Activated CD4-positive, alpha-beta T cell treated with anti-CD3 and anti-CD28 coated beads, Interleukin-10, Interleukin-2, amounts not matched to agents 100 ng/mL and 50 ng/mL, durations not matched to agents 16 hours and 8 hours (primary cell): ENCODE measurements at regions not wholly inside any gene's neighbourhood (a gene's known extent, or its start where the extent isn't known, plus 50 kb on each side); places are given as distances from the start of the nearest gene placed in this dataset.
"Not testable (repeated sequence)": the region's sequence is repeated elsewhere in the genome, so short reads cannot be mapped to it uniquely, and the experiment has no call there.

Experiments
- DNase-seq: peaks from one replicate; pipeline ENCODE4 v3.0.0-alpha.2; 2020

- DNase-seq = no peak
Measured at GRCh38 chr13:64083811-64084210, 2668.2 kb upstream of the PCDH20 start.

DNA sequence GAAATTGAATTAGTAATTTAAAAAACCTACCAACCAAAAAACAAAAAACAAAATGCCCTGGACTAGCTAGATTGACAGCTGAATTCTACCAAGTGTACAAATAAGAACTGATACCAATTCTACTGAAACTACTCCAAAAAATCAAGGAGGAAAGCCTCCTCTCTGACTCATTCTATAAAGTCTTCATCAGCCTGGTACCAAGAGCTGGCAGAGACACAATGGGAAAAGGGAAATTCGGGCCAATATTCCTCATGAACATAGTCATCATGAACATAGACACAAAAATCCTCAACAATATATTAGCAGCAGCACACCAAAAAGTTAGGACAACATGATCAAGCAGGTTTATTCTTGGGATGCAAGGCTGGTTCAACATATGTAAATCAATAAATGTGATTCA is 2667.7 kb upstream of the PCDH20 start:
- no peak for DNase-seq

DNA sequence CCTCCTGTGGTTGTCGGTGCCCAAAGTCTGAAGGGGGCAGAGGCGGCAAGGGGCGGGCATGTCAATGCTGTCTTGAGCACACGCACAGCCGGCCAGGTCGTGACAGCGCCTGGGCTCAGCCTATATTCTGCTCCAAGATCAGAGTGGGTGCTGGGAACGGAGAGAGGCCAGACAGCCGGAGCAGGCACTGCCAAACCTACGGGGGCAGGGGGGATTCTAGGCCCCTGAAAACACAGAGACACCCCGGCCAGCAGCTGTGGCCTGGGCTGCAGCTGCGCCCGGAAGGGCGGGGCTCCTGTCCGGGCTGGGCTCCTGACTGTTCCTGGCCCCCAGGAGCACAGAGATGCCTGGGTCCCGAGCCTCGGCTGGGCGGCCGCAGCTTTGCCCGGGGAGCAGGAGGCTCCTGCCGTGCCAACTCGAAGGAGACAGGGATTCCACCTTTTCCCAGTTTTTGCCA is 2662.9 kb upstream of the PCDH20 start:
- DNase-seq = no peak

DNA sequence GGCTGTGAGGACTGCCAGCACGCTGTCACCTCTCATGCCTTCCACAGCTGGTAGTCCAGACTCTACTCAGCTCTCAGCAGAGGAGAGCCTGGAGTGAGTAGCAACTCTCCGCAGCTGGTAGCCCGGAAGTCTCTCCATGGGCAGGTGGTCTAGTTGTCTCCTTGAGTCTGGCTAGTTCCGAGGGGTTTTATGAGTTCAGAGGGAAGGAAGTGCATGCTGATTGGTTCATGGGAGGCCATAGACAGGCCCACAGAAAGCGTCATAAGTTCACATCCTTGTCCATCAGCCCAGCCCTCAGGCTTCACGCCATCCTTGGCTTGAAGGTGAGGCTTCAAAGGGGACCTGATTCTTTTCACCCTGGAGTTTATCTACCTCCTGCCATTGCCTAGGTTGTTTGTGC is 2662.4 kb upstream of the PCDH20 start:
- DNase-seq = no peak

DNA sequence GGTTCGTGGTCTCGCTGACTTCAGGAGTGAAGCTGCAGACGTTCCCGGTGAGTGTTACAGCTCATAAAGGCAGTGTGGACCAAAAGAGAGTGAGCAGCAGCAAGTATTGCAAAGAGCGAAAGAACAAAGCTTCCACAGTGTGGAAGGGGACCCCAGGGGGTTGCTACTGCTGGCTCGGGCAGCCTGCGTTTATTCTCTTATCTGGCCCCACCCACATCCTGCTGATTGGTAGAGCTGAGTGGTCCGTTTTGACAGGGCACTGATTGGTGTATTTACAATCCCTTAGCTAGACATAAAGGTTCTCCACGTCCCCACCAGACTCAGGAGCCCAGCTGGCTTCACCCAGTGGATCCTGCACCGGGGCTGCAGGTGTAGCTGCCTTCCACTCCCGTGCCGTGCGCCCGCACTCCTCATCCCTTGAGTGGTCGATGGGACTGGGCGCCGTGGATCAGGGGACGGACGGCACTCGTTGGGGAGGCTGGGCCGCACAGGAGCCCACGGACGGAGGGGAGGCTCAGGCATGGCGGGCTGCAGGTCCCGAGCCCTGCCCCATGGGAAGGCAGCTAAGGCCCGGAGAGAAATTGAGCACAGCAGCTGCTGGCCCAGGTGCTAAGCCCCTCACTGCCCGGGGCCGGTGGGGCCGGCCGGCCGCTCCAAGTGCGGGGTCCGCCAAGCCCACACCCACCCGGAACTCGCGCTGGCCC is 2661.6 kb upstream of the PCDH20 start:
- DNase-seq = not testable (repeated sequence)

- DNase-seq = no peak
Measured at GRCh38 chr13:64075543-64076271, 2660.1 kb upstream of the PCDH20 start.

DNA sequence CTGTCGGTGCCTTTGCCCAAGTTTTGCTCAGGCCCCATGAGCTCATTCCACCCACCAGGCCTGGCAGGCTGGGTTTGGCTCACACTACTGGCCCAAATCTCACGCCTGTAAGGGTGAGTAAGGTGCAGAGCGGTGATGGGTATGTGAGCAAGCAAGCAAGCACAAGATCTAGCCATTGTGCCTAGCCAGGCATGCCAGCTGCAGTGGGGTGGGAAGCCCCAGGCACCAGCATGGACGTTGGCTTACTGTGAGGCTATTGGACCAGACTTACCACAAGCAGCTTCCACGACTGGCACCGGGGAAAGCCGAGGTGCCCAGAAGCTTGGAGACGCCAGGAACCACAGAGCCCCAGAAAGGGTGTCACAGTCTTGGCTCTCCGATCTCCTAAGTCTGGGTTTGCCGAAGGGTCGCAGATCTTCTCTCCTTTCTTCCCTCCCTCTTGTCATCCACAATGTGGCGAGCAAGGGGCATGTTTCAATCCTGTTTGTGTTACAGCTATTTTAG is 2659.4 kb upstream of the PCDH20 start:
- no peak for DNase-seq

DNA sequence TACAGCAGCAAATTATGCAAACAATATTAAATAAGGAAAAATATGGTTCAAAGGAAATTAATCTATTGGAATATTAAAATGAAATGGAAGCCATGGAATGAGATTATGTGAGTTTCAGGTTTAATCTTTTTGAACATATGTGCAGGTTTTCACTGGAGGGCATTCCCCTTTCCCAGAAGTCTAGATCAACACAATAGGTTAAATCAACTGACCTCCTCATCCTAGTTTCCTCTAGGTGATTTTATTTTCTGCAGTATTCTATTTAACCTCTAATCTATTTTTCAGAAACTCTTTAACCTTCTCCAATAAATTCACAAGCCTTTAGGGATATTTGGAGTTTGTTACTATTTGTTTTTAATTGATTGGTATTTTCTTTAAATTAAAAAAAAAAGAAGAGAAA is 2657.6 kb upstream of the PCDH20 start:
- DNase-seq = no peak

GRCh38 chr13:64071352-64071751 is 2655.7 kb upstream of the PCDH20 start:
- no peak for DNase-seq

DNA sequence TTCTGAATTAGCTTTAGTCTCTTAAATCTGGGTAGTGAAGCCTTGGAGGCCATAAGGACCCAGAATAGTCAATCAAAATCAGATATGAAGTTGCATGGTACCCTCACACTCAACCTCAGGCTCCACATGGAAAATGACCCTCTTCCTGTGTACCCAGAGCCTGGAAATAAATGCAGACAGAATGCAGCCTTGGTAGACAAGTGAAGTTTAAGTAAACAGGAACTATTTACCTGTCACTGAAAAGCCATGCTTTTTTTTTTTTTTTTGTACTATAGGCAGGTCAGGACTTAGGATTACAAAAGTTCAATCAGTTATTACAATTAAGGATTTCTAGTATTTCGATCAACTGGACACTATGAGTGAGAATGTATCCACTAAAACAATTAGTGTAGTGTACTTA is 2654.2 kb upstream of the PCDH20 start:
- no peak for DNase-seq

GRCh38 chr13:64066711-64067110 is 2651.1 kb upstream of the PCDH20 start:
- DNase-seq = no peak

DNA sequence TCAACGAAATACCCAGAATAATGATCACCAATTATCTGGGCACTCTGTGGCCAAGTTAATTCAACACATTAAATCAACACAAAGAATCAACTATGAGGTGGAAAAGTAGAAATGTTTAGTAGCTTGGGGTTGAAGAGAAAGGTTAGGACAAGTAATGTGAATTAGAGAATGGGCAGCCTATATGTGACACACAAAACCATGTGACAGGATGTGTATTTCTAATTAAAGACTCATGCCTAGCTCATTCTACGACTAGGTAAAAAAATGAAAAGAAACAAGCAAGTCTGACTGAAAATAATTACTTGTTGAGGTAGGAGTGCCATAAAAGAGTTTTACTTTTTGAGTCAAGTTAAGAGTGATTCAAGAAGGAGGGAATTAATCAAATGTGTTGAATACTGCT is 2646.0 kb upstream of the PCDH20 start:
- no peak for DNase-seq

DNA sequence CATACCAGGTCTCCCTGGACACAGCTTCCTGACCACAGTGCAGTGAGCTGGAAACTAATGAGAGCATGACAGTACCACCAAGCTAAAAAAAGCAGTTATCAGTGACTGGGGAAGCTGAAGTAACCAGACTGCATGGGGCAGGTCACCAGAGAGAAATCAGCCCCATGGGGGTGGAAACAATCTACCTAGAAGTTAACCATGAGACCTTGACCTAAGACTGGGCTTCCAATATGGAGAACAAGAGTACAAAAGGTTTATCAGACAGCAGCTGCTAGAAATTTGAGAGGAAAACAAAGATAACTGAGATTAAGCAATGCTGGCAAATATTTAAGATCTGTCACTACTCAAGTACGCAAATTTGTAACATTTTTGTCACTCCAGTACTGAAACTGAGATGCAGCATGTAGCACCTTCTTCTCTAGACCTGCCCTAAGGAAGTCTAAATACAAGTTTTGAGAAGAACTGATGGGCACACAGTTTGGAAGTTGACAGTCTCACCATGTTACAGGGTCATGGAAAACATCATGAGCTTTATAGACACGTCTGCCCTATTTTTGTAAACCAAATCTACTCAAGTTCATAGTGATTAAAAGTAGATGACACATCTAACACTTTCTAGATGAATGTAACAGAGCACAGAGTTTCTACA is 2641.8 kb upstream of the PCDH20 start:
- no peak for DNase-seq

DNA sequence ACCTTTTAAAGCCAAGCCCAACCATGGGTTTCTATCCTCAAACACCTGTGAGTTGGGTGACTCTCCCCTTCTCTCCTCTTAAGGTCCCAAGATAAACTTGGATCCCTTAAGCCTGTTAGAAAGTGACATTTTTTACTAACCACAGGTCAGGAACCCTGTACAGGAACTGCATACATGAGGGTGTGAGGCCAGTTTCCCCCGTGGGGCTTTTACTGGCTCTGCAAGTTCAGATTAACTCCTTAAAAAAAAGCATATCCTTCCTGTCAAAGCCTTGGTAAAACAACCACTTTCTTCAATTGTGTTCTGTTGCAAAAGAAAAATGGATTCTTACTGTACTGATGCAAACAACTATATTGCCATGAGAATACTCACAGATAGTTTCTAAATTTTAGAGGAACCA is 2638.7 kb upstream of the PCDH20 start:
- no peak for DNase-seq

DNA sequence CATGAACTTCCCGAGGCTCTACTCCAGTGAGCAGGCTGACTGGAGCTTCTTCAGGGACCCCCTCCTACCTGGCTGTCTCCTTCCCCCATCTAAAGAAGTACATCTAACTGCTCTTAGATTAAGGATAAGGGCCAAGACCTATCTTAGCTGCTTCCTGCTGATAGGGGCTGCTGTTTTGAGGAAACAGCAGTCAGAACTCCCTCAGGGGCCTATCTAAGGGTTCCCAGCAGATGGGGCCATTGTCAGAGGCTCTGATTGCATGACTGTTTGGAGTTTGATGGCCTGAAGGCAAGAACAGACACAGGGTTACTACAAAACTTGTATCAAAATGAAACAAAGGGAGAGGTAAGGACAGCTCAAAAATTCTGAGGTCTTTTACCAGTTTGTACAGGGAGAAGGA is 2636.9 kb upstream of the PCDH20 start:
- no peak for DNase-seq

DNA sequence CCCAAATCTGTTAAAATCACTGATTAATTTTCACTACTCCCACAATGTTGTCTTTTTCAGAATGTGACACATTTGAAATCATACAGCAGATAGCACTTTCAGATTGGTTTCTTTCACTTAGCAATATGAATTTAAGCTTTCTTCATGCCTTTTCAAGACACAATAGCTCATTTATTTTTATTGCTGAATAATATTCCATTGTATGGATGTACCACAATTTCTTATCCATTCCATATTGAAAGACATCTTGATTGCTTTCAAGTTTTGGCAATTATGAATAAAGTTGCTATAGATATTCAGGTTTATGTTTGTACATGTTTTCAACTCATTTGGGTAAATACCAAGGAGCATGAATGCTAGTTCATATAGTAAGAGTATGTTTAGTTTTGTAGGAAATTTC is 2635.6 kb upstream of the PCDH20 start:
- no peak for DNase-seq

GRCh38 chr13:64041296-64041695 is 2625.6 kb upstream of the PCDH20 start:
- DNase-seq = no peak

GRCh38 chr13:64033921-64034320 is 2618.3 kb upstream of the PCDH20 start:
- no peak for DNase-seq

DNA sequence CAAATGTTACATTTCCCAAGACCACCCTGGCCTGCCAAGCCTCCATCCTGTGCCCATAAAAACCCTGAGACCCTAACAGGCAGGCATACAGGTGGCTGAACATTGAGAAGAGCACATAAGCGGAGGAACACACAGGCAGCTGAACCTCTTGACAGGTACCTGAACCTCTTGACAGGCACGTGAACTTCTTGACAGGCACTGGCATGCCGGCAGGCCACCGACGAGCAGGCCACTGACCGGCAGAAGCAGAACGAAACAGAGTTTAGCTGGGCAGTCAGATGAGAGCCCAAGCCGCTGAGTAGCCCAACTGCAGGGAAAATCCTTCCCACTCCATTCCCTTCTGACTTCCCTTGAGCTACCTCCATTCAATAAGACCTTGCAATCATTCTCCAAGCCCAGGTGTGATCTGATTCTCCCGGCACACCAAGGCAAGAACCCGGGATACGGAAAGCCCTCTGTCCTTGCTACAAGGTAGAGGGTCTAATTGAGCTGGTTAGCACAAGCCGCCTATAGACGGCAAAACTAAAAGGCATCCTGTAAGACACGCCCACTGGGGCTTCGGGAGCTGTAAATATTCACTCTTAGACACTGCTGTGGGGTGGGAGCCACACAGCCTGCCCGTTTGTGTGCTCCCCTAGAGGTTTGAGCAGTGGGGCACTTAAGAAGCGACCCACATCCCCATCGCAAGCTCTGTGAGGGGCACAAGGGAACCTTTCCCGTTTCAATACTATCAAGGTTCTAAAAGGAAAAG is 2613.9 kb upstream of the PCDH20 start:
- DNase-seq = no peak

- DNase-seq = no peak
Measured at GRCh38 chr13:64028551-64028950, 2612.9 kb upstream of the PCDH20 start.

- DNase-seq = no peak
Measured at GRCh38 chr13:64020126-64020525, 2604.5 kb upstream of the PCDH20 start.

DNA sequence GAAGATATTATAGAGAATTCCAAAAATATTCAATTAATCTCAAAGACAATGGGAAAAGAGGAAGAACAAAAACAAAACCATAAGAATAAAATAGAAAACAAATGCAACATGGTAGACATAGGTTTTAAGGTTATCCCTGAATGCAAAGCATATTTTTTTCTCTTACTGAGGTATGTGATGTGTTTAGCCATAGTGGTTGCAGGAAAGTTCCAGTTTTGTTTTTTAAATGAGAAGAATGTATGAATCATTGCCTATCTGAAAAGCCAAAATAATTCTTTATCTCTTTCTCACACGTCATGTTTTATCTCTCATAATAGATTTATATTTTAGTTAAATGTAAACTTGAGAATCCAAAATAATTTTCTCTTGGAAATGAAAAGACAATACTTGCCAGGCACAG is 2591.7 kb upstream of the PCDH20 start:
- no peak for DNase-seq

DNA sequence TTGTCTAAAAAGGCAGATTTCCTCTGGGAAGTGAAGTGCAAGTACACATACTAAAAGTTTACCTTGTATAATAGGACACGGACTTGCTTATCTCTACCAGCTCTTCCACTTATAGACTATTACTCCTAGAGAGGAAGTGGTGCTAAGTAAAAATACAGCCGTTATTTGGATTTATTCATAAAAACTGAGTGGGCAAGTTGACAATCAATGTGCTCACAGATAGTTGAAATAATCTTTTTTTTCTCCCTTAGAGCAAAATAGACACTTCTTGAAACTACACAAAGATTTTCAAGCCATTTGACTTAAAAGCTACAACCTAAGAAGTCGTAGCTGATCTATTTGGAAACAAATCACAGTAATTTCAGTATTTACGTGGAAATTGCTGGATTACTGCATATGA is 2584.7 kb upstream of the PCDH20 start:
- no peak for DNase-seq
